SK-MEL-5 (cell line): ENCODE measurements at regions not wholly inside any gene's neighbourhood (a gene's known extent, or its start where the extent isn't known, plus 50 kb on each side); places are given as distances from the start of the nearest gene placed in this dataset.
A peak's percentile ranks its signal among the peaks of the same experiment; 100 is the strongest.

Experiments used
- DNase-seq: peaks from one replicate; pipeline ENCODE4 v3.0.0-alpha.2; 2016; ENCODE audit warnings: low read depth, low spot score
- in situ Hi-C: cut with HindIII; loops from 2 replicates; pipeline ENCODE4 v1.10.0; 2016; ENCODE audit warnings: low sequenced_read_pairs, high pct_unique_total_duplicates, low pct_unique_long_range_greater_than_20kb

GRCh38 chr2:18368008-18368407, 192.4 kb downstream of the RDH14 start:
- in situ Hi-C loops = no loop called here
- DNase-seq = no peak

DNA sequence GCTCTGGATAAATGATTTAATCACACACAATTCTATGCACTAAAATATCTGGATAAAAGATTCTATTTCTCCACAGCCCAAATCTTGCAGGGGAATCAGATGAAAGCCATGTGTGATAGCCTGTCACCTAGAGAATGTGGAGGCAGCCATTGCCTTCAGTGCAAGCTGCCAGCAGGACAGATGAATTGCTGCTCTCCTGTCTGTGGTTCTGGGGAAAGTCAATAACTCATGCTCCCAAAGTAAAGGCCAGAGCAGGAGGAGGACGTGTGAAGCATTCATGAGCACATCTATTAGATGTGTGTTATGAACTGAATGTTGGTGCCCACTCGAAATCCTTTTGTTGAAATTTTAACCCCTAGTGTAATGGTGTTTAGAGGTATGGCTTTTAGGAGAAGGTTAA, 195.1 kb downstream of the RDH14 start:
- in situ Hi-C loops = no loop called here
- DNase-seq = no peak

GRCh38 chr2:18363348-18363747, 197.1 kb downstream of the RDH14 start:
- DNase-seq = no peak
- in situ Hi-C loops = no loop called here

- in situ Hi-C loops = no loop called here
Measured at GRCh38 chr2:18362696-18363095, 197.8 kb downstream of the RDH14 start.

DNA sequence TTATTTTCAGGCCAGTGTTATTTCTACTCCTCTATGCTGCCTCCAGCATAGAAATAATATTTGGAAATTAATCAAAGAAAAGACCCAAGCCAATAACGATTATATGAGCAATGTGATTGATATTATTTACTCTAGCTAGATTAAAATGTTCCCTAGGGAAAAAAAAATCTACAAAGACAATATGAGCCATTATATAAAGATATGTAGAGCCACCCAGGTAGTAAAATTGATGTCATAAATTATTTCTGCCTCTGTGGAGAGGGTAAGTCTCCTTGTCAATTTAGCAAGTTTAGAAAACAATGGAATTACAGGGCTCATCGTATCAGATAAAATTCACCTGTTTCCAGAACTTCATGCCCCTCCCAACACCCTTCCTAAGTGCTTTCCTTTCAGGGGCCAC, 202.9 kb downstream of the RDH14 start:
- in situ Hi-C loops = no loop called here
- no peak for DNase-seq

More at GRCh38 chr2:18362696-18363095, 197.8 kb downstream of the RDH14 start:
- no peak for DNase-seq

GRCh38 chr2:18356676-18357075, 203.8 kb downstream of the RDH14 start:
- DNase-seq = no peak
- in situ Hi-C loops = no loop called here

DNA sequence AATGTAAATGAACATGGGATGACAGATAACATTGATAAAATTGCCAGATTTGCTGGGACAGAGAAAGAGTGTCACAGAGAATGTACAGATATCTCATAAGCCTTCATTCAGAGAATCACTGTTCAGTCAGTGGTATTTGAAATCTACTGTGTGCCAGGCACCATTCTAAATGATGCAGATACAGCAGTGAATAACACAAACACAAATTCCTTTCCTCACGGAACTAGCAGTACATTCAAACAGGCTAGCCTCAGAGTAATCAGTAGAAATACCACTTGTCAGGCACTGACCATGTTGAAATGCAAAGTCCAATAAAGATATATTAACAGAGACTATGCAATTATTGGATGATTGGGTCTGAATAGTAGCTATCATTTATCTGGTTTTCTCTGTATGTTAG, 211.0 kb downstream of the RDH14 start:
- no peak for DNase-seq
- in situ Hi-C loops = no loop called here

- DNase-seq = no peak
- in situ Hi-C loops = no loop called here
Measured at GRCh38 chr2:18346874-18347273, 213.6 kb downstream of the RDH14 start.

GRCh38 chr2:18346344-18346743, 214.1 kb downstream of the RDH14 start:
- in situ Hi-C loops = no loop called here
- DNase-seq = no peak

- peak; percentile 13 for DNase-seq
- in situ Hi-C loops = no loop called here
Measured at GRCh38 chr2:18345848-18346247, 214.6 kb downstream of the RDH14 start.

- in situ Hi-C loops = no loop called here
- DNase-seq = no peak
Measured at GRCh38 chr2:18342901-18343300, 217.6 kb downstream of the RDH14 start.

DNA sequence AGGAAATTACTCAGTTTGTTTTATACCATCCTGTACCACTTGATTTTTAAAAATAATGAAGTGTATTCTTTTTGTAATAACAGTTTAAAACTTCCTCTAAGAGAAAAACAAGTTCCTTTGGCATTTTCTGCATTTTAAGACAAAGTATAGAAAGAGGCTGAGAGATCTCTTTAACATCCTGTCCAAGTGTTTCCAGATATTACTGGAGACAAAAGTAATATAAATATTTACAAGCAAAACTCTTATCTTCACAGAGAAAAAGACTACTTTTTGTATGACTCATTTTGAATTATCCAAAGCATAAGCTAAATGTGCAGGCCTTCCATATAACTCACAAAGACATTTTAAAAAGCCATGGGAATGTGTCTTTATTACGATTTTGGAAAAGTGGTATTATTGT, 221.1 kb downstream of the RDH14 start:
- in situ Hi-C loops = no loop called here
- DNase-seq = no peak

DNA sequence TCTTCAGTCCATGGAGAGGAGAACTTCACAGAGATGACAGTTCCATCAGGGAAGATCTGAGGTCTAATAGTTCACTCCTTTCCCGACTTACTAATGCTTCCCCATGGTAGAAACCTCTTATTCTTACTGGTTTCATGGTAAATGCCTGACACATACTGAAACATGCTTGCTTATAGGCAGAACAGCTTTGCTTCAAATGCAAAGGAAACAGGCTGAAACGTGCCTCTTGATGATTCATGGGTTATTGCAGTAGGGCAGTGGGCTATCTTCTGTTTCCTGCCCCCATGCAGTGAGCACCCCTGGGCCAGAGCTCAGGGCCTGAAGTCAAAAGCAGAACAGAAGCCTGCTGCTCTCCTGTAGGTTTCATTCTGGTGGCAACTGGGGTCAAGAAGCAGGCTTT, 223.5 kb downstream of the RDH14 start:
- in situ Hi-C loops = no loop called here
- no peak for DNase-seq

GRCh38 chr2:18332477-18332876, 228.0 kb downstream of the RDH14 start:
- in situ Hi-C loops = no loop called here
- no peak for DNase-seq

- DNase-seq = no peak
- in situ Hi-C loops = no loop called here
Measured at GRCh38 chr2:18325118-18325517, 235.3 kb downstream of the RDH14 start.

- DNase-seq = no peak
- in situ Hi-C loops = no loop called here
Measured at GRCh38 chr2:18319987-18320386, 240.5 kb downstream of the RDH14 start.

- in situ Hi-C loops = no loop called here
- no peak for DNase-seq
Measured at GRCh38 chr2:18317017-18317416, 243.4 kb downstream of the RDH14 start.

- in situ Hi-C loops = no loop called here
- DNase-seq = no peak
Measured at GRCh38 chr2:18312818-18313217, 247.6 kb downstream of the RDH14 start.

DNA sequence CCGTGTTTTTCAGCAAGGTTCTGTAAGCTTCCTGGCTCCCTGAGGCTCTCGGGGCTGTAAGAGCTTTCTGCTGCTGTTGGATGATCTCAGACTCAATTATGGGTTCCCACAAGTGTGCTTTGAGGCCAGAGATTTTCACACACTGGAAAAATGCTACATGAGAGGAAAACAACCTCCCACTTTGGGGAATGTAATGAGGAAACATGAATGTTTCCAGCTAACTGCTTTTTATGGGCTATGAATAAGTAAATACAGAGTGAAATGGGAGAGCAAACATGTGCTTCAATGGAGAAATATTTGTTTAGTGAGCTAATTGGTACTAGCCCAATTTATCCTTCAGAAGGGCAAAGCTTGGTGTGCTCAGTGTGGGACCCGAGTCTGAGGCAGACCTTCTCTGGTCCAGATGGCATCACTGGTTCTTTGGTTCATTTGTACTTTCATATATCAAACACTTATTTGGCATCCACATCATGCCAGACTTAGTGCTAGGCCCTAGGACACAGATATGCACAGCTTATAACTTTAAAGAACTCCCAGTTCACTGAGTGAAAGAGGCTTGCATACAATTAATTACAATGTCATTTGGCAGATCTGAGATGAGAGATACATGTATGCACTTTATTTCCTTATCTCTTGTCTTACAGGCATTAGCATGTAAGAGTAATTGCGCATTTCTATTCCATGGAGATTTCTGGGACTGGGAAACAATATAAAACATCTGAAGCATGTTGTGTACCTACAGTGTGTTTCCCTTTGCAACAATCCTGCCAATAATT, 248.8 kb downstream of the RDH14 start:
- in situ Hi-C loops = no loop called here
- DNase-seq = no peak

DNA sequence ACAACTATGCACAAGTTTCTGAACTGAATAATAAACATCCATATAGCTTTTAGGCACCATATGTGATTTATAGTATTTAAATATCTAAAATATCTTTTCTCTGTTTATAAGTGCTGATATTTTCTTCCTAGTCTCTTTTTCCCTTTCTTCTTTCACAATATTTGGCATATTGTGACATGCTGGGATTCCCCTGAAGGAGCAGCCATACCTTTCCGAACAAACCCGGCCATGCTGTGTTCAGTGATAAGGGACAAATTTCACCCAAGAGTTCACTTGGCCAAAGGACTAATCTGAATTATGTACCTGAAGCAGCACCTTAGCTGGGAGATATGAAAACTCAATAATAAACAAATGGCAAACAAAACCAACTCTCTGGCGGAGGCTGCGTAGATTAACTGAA, 250.8 kb downstream of the RDH14 start:
- DNase-seq = no peak

More for the DNA sequence above, 250.8 kb downstream of the RDH14 start:
- in situ Hi-C loops = no loop called here
